Activated CD4-positive, alpha-beta T cell treated with anti-CD3 and anti-CD28 coated beads for 36 hours (primary cell): ENCODE measurements at regions not wholly inside any gene's neighbourhood (a gene's known extent, or its start where the extent isn't known, plus 50 kb on each side); places are given as distances from the start of the nearest gene placed in this dataset.

Source experiments
- ATAC-seq: fragments of 200-7000 bp; cut with Tn5 transposase; one replicate; pipeline ENCODE4 v1.10.0; 2021; ENCODE audit warnings: mild to moderate bottlenecking, moderate library complexity
- CTCF ChIA-PET: fragments of 350-600 bp; sonication (Branson Sonifier 250); formaldehyde crosslinking; loops from one replicate; lab custom pipeline; 2021; ENCODE audit warnings: antibody characterized with exemption; lab: Charles Lee
- POLR2A ChIA-PET: fragments of 350-600 bp; sonication (Branson Sonifier 250); formaldehyde crosslinking; loops from one replicate; lab custom pipeline; 2021; ENCODE audit warnings: antibody characterized with exemption, inconsistent platforms; lab: Charles Lee
- DNase-seq: peaks from one replicate; pipeline ENCODE4 v3.0.0-alpha.2; 2020
- H3K27ac Mint-ChIP-seq: one replicate; pipeline ENCODE4 v1.8.0; 2021; ENCODE audit warnings: mixed read lengths
- H3K27me3 Mint-ChIP-seq: one replicate; pipeline ENCODE4 v1.8.0; 2021; ENCODE audit warnings: mixed read lengths
- H3K36me3 Mint-ChIP-seq: one replicate; pipeline ENCODE4 v1.8.0; 2021; ENCODE audit warnings: low read depth, mixed read lengths
- H3K4me1 Mint-ChIP-seq: one replicate; pipeline ENCODE4 v1.8.0; 2021; ENCODE audit warnings: mixed read lengths
- H3K4me3 Mint-ChIP-seq: one replicate; pipeline ENCODE4 v1.8.0; 2021; ENCODE audit warnings: mild to moderate bottlenecking, moderate library complexity, mixed read lengths
- H3K9me3 Mint-ChIP-seq: one replicate; pipeline ENCODE4 v1.8.0; 2021; ENCODE audit warnings: low read depth, mixed read lengths
- intact Hi-C, 2 experiments: fragments of 100-400 bp; cut with DNase I in 1 of 2; cut with micrococcal nuclease in 1 of 2; formaldehyde crosslinking; loops; one replicate each; pipeline versions ENCODE4 v1.14.2 to v1.15.1; 2022 to 2024; cut with DNase I, micrococcal nuclease

- Mint-ChIP-seq H3K36me3 (no peaks in the 10 kb centered on the region), H3K27ac (no peak overlapping the region)
Measured at GRCh38 chrX:39117101-39117500, 315.8 kb downstream of the MID1IP1 start.

DNA sequence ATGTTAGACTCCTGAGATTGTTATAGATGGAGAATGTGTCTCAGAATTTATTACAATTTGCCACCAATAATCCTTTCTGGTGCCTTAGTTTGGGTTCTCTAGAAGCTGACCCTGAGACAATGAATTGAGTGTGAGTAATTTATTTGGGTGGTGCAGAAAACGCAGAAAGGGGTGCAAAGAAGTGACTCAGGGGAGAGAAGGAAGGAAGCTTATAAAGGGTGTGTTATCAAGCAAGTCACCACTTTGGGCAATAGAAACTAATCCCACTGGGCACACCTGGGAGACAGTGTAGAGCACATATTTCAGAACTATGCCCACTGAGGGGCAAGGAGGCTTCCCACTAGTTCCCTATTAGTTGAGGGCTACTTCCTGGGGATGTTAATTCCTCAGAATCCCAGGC, 320.6 kb downstream of the MID1IP1 start:
- ATAC-seq (no peak), DNase-seq (no peak)
- no peak overlapping the region for H3K4me3 Mint-ChIP-seq
- H3K27me3 Mint-ChIP-seq, result peaks cover 2% of the 10 kb centered on the region
- no peak overlapping the region for H3K27ac Mint-ChIP-seq
- no peaks in the 10 kb centered on the region for H3K4me1 Mint-ChIP-seq
- ChIA-PET CTCF (no interaction called here), POLR2A (no interaction called here)
- H3K9me3 Mint-ChIP-seq, result no peaks in the 10 kb centered on the region
- intact Hi-C loops, result no loop called here
- H3K36me3 Mint-ChIP-seq, result no peaks in the 10 kb centered on the region

More at GRCh38 chrX:39117101-39117500, 315.8 kb downstream of the MID1IP1 start:
- Mint-ChIP-seq H3K4me3 (no peak overlapping the region), H3K9me3 (no peaks in the 10 kb centered on the region), H3K4me1 (no peaks in the 10 kb centered on the region), H3K27me3 (peaks cover 5% of the 10 kb centered on the region)
- POLR2A ChIA-PET, result no interaction called here
- CTCF ChIA-PET, result no interaction called here
- ATAC-seq, result no peak
- intact Hi-C loops, result no loop called here
- DNase-seq, result no peak

GRCh38 chrX:39125834-39126233, 324.6 kb downstream of the MID1IP1 start:
- Mint-ChIP-seq H3K27ac (no peak overlapping the region), H3K9me3 (no peaks in the 10 kb centered on the region), H3K4me3 (no peak overlapping the region), H3K36me3 (no peaks in the 10 kb centered on the region), H3K4me1 (no peaks in the 10 kb centered on the region), H3K27me3 (no peaks in the 10 kb centered on the region)
- DNase-seq (no peak), ATAC-seq (no peak)
- POLR2A ChIA-PET, result no interaction called here
- CTCF ChIA-PET, result no interaction called here
- intact Hi-C loops, result no loop called here

GRCh38 chrX:39133971-39134370, 332.7 kb downstream of the MID1IP1 start:
- no peaks in the 10 kb centered on the region for H3K9me3 Mint-ChIP-seq
- ATAC-seq, result peak; percentile 57

DNA sequence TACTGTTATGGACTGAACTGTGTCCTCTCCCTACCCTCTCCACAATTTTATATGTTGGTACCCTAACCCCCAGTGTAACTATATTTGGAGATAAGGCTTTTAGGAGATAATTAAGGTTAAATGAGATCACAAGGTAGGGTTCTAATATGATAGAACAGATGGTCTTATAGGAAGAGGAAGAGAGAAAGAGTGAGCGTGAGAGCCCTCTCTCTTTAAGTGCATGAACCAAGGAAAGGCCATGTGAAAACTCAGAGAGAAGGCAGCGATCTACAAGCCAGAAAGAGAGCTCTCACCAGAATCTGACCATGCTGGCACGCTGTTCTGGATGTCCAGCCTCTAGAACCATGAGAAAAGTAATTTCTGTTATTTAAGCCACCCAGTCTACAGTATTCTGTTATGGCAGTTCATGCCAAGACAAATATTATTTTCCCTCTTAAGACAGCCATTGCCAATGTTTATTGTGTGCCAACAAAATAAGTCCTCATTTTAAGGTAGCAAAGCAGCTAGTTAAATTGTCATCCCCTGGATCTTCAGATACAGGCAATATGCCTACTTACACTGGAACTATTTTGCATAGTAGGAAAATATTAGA, 336.2 kb downstream of the MID1IP1 start:
- Mint-ChIP-seq H3K9me3 (no peaks in the 10 kb centered on the region), H3K4me1 (peaks cover 2% of the 10 kb centered on the region), H3K4me3 (no peak overlapping the region), H3K36me3 (no peaks in the 10 kb centered on the region), H3K27me3 (no peaks in the 10 kb centered on the region), H3K27ac (no peak overlapping the region)
- ChIA-PET CTCF (interaction anchor here (1.1 kb wide), 1 partner anchor 12 kb away, joined by 4 read pairs; no protein-coding TSS in a partner anchor), POLR2A (no interaction called here)
- ATAC-seq, result no peak
- no peak for DNase-seq
- intact Hi-C loops, result no loop called here

More at GRCh38 chrX:39133971-39134370, 332.7 kb downstream of the MID1IP1 start:
- intact Hi-C loops, result no loop called here
- Mint-ChIP-seq H3K4me1 (peaks cover 2% of the 10 kb centered on the region), H3K27ac (no peak overlapping the region), H3K36me3 (no peaks in the 10 kb centered on the region), H3K4me3 (no peak overlapping the region), H3K27me3 (no peaks in the 10 kb centered on the region)
- CTCF ChIA-PET, result interaction anchor here (2.2 kb wide), 1 partner anchor 15 kb away, joined by 6 read pairs; no protein-coding TSS in a partner anchor
- POLR2A ChIA-PET, result interaction anchor here (0.7 kb wide), 1 partner anchor 295 kb away, joined by 3 read pairs; no protein-coding TSS in a partner anchor
- peak; percentile 45 for DNase-seq

DNA sequence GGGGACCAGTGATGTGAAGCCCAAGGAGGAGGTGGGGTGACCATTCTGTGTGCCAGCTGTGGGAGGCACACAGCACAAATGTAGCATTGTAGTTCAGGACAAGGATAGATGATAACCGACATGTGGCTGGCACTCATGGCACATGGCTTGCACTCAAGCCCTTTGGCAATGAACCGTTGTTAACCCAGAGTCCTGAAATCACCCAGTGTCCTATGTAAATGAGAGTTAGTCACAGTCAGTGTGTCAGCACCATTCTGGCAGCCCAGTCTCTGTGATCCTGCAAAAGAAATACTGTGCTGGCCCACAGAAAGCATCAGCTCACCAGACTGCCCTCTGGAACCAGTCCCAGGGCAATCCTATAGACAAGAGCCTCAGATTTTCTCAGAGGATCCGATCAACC, 339.3 kb downstream of the MID1IP1 start:
- CTCF ChIA-PET, result no interaction called here

DNA sequence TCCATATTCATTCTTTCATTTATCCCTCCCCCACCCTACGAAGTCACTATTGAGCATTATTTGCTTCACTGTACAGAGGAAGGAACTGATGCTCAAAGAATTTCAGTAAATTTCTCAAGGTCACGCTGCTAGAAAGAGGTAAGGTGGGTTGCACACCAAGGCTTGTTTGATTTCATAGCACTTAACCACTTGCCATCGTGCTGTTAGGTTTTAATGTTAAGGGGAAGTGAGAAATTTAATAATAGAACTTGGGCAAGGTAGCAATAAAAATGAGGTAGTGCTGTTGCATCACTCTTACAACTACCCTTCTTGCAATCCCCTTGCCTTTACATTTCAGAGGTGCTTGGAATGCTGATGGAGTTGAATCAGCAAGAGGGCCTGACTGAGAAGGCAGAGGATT, 343.1 kb downstream of the MID1IP1 start:
- no peaks in the 10 kb centered on the region for H3K27me3 Mint-ChIP-seq
- no peak overlapping the region for H3K27ac Mint-ChIP-seq
- no peak overlapping the region for H3K4me3 Mint-ChIP-seq
- POLR2A ChIA-PET, result no interaction called here
- ATAC-seq (no peak), DNase-seq (no peak)
- H3K9me3 Mint-ChIP-seq, result no peaks in the 10 kb centered on the region
- H3K4me1 Mint-ChIP-seq, result no peaks in the 10 kb centered on the region
- H3K36me3 Mint-ChIP-seq, result no peaks in the 10 kb centered on the region
- intact Hi-C loops, result no loop called here
- CTCF ChIA-PET, result interaction anchor here (0.8 kb wide), 1 partner anchor 278 kb away, joined by 3 read pairs; no protein-coding TSS in a partner anchor

More for the DNA sequence above, 339.3 kb downstream of the MID1IP1 start:
- H3K4me3 Mint-ChIP-seq, result no peak overlapping the region
- POLR2A ChIA-PET, result no interaction called here
- ATAC-seq (no peak), DNase-seq (no peak)
- H3K27ac Mint-ChIP-seq, result no peak overlapping the region
- H3K9me3 Mint-ChIP-seq, result no peaks in the 10 kb centered on the region
- peaks cover 2% of the 10 kb centered on the region for H3K4me1 Mint-ChIP-seq
- intact Hi-C loops, result no loop called here
- no peaks in the 10 kb centered on the region for H3K36me3 Mint-ChIP-seq
- no peaks in the 10 kb centered on the region for H3K27me3 Mint-ChIP-seq

GRCh38 chrX:39144956-39145355, 343.7 kb downstream of the MID1IP1 start:
- POLR2A ChIA-PET, result no interaction called here
- Mint-ChIP-seq H3K4me3 (no peak overlapping the region), H3K36me3 (no peaks in the 10 kb centered on the region), H3K27me3 (no peaks in the 10 kb centered on the region), H3K27ac (no peak overlapping the region), H3K4me1 (no peaks in the 10 kb centered on the region), H3K9me3 (no peaks in the 10 kb centered on the region)
- CTCF ChIA-PET, result interaction anchor here (0.8 kb wide), 1 partner anchor 278 kb away, joined by 3 read pairs; no protein-coding TSS in a partner anchor
- intact Hi-C loops, result loop anchor here in 1 of 2 experiments (5.0 kb wide), 1 partner anchor 378 kb away; no protein-coding TSS in a partner anchor
- DNase-seq, result no peak
- no peak for ATAC-seq

GRCh38 chrX:39145859-39146258, 344.6 kb downstream of the MID1IP1 start:
- DNase-seq, result no peak
- Mint-ChIP-seq H3K4me1 (no peaks in the 10 kb centered on the region), H3K27ac (no peak overlapping the region), H3K4me3 (no peak overlapping the region), H3K9me3 (no peaks in the 10 kb centered on the region), H3K36me3 (no peaks in the 10 kb centered on the region), H3K27me3 (no peaks in the 10 kb centered on the region)
- POLR2A ChIA-PET, result no interaction called here
- intact Hi-C loops, result loop anchor here in 1 of 2 experiments (5.0 kb wide), 1 partner anchor 379 kb away; no protein-coding TSS in a partner anchor
- ATAC-seq, result no peak
- CTCF ChIA-PET, result no interaction called here

DNA sequence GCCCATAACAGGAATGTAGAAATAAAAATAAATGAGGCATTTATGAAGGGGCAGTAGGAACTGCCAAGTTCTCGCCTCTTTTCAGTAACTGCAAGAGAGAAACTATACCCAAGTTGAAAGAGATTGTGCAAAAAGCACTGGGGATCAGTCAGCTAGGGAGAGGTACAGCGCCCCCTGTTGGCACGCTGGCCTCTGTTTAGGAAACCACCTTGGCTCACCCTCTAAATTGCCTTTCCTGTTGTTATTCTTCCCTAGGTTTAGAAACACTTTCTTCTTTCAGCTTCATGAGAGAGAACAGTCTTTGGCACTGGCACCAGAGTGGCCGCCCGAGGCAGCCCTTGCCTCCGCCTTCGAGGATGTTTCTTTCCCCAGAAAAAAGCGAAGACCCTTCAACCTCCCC, 348.5 kb downstream of the MID1IP1 start:
- intact Hi-C loops, result loop anchor here in 1 of 2 experiments (1.0 to 5.0 kb wide), 3 partner anchors 382 to 485 kb away; no protein-coding TSS in a partner anchor
- ATAC-seq, result no peak
- H3K4me1 Mint-ChIP-seq, result no peaks in the 10 kb centered on the region

DNA sequence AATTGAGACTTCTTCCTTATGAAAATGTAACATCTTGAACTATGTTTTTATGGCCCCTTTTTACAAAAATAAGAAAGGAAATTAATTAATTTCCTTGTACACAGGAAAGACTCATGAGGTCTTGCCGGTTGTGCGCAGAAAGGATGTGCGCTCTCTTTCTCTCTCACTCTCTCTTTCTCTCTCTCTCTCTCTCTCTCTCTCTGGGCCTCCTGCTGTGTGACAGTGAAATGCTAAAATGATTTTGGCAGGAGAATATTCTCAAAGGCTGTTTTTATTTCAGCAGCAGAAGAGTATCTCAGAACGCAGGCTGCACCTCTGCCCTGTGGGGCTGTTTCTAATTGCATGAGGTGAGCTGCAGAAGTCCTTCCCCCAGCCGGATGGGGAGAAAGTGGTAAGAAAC, 349.0 kb downstream of the MID1IP1 start:
- Mint-ChIP-seq H3K27me3 (no peaks in the 10 kb centered on the region), H3K9me3 (no peaks in the 10 kb centered on the region), H3K27ac (no peak overlapping the region), H3K4me1 (no peaks in the 10 kb centered on the region), H3K36me3 (no peaks in the 10 kb centered on the region), H3K4me3 (no peak overlapping the region)
- ATAC-seq (no peak), DNase-seq (no peak)
- intact Hi-C loops, result no loop called here
- ChIA-PET CTCF (interaction anchor here (1.0 to 1.6 kb wide), 5 partner anchors 9 to 401 kb away, joined by 3 to 4 read pairs (median 4); no protein-coding TSS in a partner anchor), POLR2A (no interaction called here)

More for the DNA sequence above, 348.5 kb downstream of the MID1IP1 start:
- Mint-ChIP-seq H3K4me3 (no peak overlapping the region), H3K27ac (no peak overlapping the region), H3K36me3 (no peaks in the 10 kb centered on the region), H3K27me3 (no peaks in the 10 kb centered on the region), H3K9me3 (no peaks in the 10 kb centered on the region)
- peak; percentile 81 for DNase-seq
- ChIA-PET POLR2A (no interaction called here), CTCF (interaction anchor here (1.1 to 1.6 kb wide), 7 partner anchors 10 to 401 kb away, joined by 3 to 6 read pairs (median 4); no protein-coding TSS in a partner anchor)

DNA sequence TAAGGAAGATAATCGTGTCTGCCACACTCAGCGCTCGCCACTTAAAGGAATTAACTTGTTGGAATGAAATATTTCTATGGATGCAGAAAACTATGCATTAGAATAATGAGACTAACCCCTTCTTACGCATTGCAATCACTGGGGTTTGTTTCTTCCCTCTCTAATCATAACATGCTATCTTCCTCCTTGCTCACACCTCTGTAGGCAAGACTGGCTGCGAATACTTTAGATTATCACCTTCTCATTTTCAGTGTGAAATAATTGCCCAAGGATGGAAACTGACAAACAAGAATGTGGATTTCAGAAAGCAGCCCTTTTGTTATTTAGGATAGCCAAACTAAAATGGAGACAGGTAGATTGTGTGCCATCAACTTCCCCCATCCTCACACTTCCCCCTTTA, 349.4 kb downstream of the MID1IP1 start:
- intact Hi-C loops, result no loop called here
- no peak for ATAC-seq
- ChIA-PET POLR2A (no interaction called here), CTCF (interaction anchor here (1.0 to 1.3 kb wide), 2 partner anchors 100 to 401 kb away, joined by 3 read pairs; no protein-coding TSS in a partner anchor)
- Mint-ChIP-seq H3K36me3 (no peaks in the 10 kb centered on the region), H3K4me3 (no peak overlapping the region), H3K27ac (no peak overlapping the region), H3K27me3 (no peaks in the 10 kb centered on the region), H3K4me1 (no peaks in the 10 kb centered on the region), H3K9me3 (no peaks in the 10 kb centered on the region)
- no peak for DNase-seq
